ENCODE measurements at regions not wholly inside any gene's neighbourhood (a gene's known extent, or its start where the extent isn't known, plus 50 kb on each side); places are given as distances from the start of the nearest gene placed in this dataset.

DNA sequence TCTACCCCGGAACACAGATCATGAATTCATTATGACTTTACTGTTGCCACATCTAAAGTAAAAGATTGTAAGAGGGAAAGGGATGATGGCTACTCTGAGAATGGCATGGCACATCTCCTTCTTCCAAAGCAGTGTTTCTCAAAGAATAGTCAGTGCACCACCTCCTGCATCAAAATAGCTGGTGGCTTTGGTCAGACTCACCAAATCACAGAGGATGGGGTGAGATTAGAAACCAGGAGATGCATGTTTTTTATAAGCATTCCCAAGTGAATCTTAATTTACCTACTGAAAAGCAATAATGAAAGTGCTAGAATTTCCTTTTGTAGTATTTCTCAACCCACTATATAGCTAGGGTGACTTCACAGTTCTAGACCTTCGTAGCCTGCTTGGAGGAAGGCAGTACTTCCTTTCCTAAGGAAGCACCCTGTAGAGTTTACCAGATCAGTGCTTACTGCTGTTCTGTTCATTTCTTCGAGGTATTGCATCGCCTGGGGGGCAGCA lies 340.8 kb upstream of the KLF3 start (continued):
- TF ChIP-seq, protein P1, sequence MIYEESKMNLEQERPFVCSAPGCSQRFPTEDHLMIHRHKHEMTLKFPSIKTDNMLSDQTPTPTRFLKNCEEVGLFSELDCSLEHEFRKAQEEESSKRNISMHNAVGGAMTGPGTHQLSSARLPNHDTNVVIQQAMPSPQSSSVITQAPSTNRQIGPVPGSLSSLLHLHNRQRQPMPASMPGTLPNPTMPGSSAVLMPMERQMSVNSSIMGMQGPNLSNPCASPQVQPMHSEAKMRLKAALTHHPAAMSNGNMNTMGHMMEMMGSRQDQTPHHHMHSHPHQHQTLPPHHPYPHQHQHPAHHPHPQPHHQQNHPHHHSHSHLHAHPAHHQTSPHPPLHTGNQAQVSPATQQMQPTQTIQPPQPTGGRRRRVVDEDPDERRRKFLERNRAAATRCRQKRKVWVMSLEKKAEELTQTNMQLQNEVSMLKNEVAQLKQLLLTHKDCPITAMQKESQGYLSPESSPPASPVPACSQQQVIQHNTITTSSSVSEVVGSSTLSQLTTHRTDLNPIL (CRISPR knock-in tag; IDR thresholded peaks at IDR 0.05), result no peak
- TF ChIP-seq, protein P2, sequence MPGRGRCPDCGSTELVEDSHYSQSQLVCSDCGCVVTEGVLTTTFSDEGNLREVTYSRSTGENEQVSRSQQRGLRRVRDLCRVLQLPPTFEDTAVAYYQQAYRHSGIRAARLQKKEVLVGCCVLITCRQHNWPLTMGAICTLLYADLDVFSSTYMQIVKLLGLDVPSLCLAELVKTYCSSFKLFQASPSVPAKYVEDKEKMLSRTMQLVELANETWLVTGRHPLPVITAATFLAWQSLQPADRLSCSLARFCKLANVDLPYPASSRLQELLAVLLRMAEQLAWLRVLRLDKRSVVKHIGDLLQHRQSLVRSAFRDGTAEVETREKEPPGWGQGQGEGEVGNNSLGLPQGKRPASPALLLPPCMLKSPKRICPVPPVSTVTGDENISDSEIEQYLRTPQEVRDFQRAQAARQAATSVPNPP (IDR thresholded peaks at IDR 0.05; ENCODE audit: borderline replicate concordance, insufficient read depth, insufficient read length), result no peak
- peak; percentile 96 for TF ChIP-seq POLR2A (conservative IDR thresholded peaks at IDR 0.05)
- TF ChIP-seq HMG20B (CRISPR knock-in tag; IDR thresholded peaks at IDR 0.05), result no peak
- no peak for TF ChIP-seq C11orf30 (IDR thresholded peaks at IDR 0.05; ENCODE audit: low read depth)
- 0 out of 2 replicates have a peak, but pooled peaks have one; percentile 4 for TF ChIP-seq NFIC (IDR thresholded peaks at IDR 0.05)
- peak; percentile 87; the same call in 1 of the 2 replicates for TF ChIP-seq ZC3H8 (IDR thresholded peaks at IDR 0.05)
- TF ChIP-seq POLR2AphosphoS5 (IDR thresholded peaks at IDR 0.05; ENCODE audit: control insufficient read depth, insufficient read depth, low read depth, low read length), result peak; percentile 98
- no peak for TF ChIP-seq ZNF143 (CRISPR knock-in tag; IDR thresholded peaks at IDR 0.05)
- TF ChIP-seq, protein P3, sequence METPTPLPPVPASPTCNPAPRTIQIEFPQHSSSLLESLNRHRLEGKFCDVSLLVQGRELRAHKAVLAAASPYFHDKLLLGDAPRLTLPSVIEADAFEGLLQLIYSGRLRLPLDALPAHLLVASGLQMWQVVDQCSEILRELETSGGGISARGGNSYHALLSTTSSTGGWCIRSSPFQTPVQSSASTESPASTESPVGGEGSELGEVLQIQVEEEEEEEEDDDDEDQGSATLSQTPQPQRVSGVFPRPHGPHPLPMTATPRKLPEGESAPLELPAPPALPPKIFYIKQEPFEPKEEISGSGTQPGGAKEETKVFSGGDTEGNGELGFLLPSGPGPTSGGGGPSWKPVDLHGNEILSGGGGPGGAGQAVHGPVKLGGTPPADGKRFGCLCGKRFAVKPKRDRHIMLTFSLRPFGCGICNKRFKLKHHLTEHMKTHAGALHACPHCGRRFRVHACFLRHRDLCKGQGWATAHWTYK (CRISPR knock-in tag; IDR thresholded peaks at IDR 0.05), result no peak
- TF ChIP-seq TEAD4 (IDR thresholded peaks at IDR 0.05; ENCODE audit: low read length), result peak; percentile 70
- no peak for TF ChIP-seq TEAD4 (CRISPR knock-in tag; IDR thresholded peaks at IDR 0.05; ENCODE audit: borderline replicate concordance)
- TF ChIP-seq, protein P4, sequence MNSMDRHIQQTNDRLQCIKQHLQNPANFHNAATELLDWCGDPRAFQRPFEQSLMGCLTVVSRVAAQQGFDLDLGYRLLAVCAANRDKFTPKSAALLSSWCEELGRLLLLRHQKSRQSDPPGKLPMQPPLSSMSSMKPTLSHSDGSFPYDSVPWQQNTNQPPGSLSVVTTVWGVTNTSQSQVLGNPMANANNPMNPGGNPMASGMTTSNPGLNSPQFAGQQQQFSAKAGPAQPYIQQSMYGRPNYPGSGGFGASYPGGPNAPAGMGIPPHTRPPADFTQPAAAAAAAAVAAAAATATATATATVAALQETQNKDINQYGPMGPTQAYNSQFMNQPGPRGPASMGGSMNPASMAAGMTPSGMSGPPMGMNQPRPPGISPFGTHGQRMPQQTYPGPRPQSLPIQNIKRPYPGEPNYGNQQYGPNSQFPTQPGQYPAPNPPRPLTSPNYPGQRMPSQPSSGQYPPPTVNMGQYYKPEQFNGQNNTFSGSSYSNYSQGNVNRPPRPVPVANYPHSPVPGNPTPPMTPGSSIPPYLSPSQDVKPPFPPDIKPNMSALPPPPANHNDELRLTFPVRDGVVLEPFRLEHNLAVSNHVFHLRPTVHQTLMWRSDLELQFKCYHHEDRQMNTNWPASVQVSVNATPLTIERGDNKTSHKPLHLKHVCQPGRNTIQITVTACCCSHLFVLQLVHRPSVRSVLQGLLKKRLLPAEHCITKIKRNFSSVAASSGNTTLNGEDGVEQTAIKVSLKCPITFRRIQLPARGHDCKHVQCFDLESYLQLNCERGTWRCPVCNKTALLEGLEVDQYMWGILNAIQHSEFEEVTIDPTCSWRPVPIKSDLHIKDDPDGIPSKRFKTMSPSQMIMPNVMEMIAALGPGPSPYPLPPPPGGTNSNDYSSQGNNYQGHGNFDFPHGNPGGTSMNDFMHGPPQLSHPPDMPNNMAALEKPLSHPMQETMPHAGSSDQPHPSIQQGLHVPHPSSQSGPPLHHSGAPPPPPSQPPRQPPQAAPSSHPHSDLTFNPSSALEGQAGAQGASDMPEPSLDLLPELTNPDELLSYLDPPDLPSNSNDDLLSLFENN (IDR thresholded peaks at IDR 0.05; ENCODE audit: low read depth in 2 of 2, low read length in 2 of 2), result peak in 1 of 2 experiments; percentile 39; a peak in 1 of 4 replicates
- TF ChIP-seq PRMT5 (CRISPR knock-in tag; IDR thresholded peaks at IDR 0.05), result no peak
- no peak for TF ChIP-seq EHMT2 (IDR thresholded peaks at IDR 0.05)
- TF ChIP-seq ZNF165 (CRISPR knock-in tag; IDR thresholded peaks at IDR 0.05; ENCODE audit: borderline replicate concordance), result no peak
- TF ChIP-seq, protein P5, sequence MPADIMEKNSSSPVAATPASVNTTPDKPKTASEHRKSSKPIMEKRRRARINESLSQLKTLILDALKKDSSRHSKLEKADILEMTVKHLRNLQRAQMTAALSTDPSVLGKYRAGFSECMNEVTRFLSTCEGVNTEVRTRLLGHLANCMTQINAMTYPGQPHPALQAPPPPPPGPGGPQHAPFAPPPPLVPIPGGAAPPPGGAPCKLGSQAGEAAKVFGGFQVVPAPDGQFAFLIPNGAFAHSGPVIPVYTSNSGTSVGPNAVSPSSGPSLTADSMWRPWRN (IDR thresholded peaks at IDR 0.05; ENCODE audit: low read depth), result no peak

Measured in K562 (cell line).